Progenitor cell of endocrine pancreas (in vitro differentiated cells): ENCODE measurements at regions not wholly inside any gene's neighbourhood (a gene's known extent, or its start where the extent isn't known, plus 50 kb on each side); places are given as distances from the start of the nearest gene placed in this dataset.

Experiments used
- DNase-seq: peaks from one replicate; pipeline ENCODE4 v3.0.0; 2021; ENCODE audit warnings: low spot score; ENCODE audit not compliant: unreplicated experiment
- H3K27ac Mint-ChIP-seq: 2 replicates; pipeline ENCODE4 v1.8.0; 2021; ENCODE audit warnings: mild to moderate bottlenecking, moderate library complexity, mixed read lengths
- H3K27me3 Mint-ChIP-seq: 2 replicates; pipeline ENCODE4 v1.8.0; 2021; ENCODE audit warnings: mixed read lengths
- H3K36me3 Mint-ChIP-seq: 2 replicates; pipeline ENCODE4 v1.8.0; 2022; ENCODE audit warnings: mixed read lengths; ENCODE audit not compliant: insufficient read depth
- H3K4me1 Mint-ChIP-seq: 2 replicates; pipeline ENCODE4 v1.8.0; 2021; ENCODE audit warnings: low read depth, mixed read lengths
- H3K4me3 Mint-ChIP-seq: 2 replicates; pipeline ENCODE4 v1.8.0; 2021; ENCODE audit warnings: low read depth, mild to moderate bottlenecking, moderate library complexity, mixed read lengths
- H3K9me3 Mint-ChIP-seq: 2 replicates; pipeline ENCODE4 v1.8.0; 2021; ENCODE audit warnings: low read depth, mixed read lengths
- CTCF ChIP-seq: fragments of 200-600 bp; sonication (generic); IDR thresholded peaks from one replicate; pipeline ENCODE4 v1.5.0; 2021; ENCODE audit warnings: antibody characterized with exemption, mild to moderate bottlenecking; ENCODE audit not compliant: unreplicated experiment

- Mint-ChIP-seq H3K9me3 (peaks cover 6% of the 10 kb centered on the region), H3K27ac (no peak overlapping the region), H3K4me3 (no peak overlapping the region), H3K4me1 (peaks cover 16% of the 10 kb centered on the region), H3K27me3 (no peaks in the 10 kb centered on the region), H3K36me3 (no peaks in the 10 kb centered on the region)
- DNase-seq, result no peak
- TF ChIP-seq CTCF, result no peak
Observed at GRCh38 chr11:29317694-29318093, 699.1 kb downstream of the KCNA4 start.

DNA sequence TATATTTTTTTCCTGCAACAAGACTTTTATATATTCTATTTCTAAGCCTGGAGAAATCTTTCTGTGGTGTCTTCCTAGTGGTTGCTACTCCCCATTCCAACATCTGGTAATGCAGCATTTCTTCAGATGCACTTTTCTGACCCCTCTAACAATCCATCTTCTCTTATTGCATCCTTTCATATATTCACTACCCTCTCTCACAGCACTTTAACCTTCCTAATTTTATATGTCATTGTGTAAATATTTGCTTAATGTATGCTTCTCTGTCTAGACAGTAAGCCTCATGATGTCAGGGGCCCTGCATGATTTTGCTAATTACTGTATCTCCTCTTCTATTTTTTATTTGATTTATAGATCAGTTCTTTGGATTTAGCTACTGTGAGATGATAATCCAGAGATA lies 701.6 kb downstream of the KCNA4 start:
- Mint-ChIP-seq H3K27ac (no peak overlapping the region), H3K4me3 (no peak overlapping the region), H3K36me3 (no peaks in the 10 kb centered on the region), H3K4me1 (peaks cover 22% of the 10 kb centered on the region), H3K27me3 (no peaks in the 10 kb centered on the region), H3K9me3 (no peaks in the 10 kb centered on the region)
- DNase-seq, result no peak
- no peak for TF ChIP-seq CTCF

- Mint-ChIP-seq H3K4me3 (no peak overlapping the region), H3K27ac (no peak overlapping the region), H3K9me3 (no peaks in the 10 kb centered on the region), H3K36me3 (no peaks in the 10 kb centered on the region), H3K27me3 (no peaks in the 10 kb centered on the region), H3K4me1 (peaks cover 32% of the 10 kb centered on the region)
- TF ChIP-seq CTCF, result no peak
- no peak for DNase-seq
Observed at GRCh38 chr11:29314211-29314610, 702.6 kb downstream of the KCNA4 start.

- no peak for TF ChIP-seq CTCF
- H3K27me3 Mint-ChIP-seq, result no peaks in the 10 kb centered on the region
- H3K27ac Mint-ChIP-seq, result no peak overlapping the region
- DNase-seq, result no peak
- no peak overlapping the region for H3K4me3 Mint-ChIP-seq
- H3K36me3 Mint-ChIP-seq, result no peaks in the 10 kb centered on the region
- H3K4me1 Mint-ChIP-seq, result peaks cover 32% of the 10 kb centered on the region
- no peaks in the 10 kb centered on the region for H3K9me3 Mint-ChIP-seq
Observed at GRCh38 chr11:29312812-29313211, 704.0 kb downstream of the KCNA4 start.

DNA sequence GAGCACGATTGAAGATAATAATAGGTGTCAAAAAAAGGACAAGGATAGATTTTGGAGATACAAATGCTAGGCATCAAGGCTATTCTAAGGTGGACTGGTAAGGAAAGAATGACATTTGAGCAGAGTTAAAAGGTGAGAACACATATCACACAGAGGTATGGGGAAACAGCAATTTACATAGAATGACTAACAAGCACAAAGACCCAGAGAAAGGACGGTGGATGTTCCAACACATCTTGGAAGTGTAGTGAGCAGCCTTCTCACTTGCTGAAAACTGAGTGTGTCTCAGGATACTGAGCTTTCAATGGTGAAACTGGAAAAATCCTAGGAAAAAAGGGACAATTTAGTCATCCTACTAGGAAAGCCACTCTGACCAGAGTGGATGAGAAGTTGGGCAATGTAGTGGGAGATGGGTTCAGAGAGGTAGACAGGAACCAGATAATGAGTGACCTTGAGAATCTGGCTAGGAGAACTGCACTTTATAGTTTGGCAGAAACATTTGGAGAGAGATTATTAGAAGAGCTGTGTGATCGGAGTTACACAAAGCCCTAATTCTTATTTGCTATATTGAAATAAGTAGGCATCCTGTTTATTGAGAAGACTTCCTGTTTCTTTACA lies 706.0 kb downstream of the KCNA4 start:
- Mint-ChIP-seq H3K4me1 (peaks cover 27% of the 10 kb centered on the region), H3K27ac (peak overlapping the region; percentile 5)

More for the DNA sequence above, 706.0 kb downstream of the KCNA4 start:
- TF ChIP-seq CTCF, result no peak
- Mint-ChIP-seq H3K36me3 (no peaks in the 10 kb centered on the region), H3K4me3 (no peak overlapping the region), H3K9me3 (no peaks in the 10 kb centered on the region), H3K27me3 (no peaks in the 10 kb centered on the region)
- no peak for DNase-seq
